Large intestine (tissue), 3 donors: ENCODE measurements at regions not wholly inside any gene's neighbourhood (a gene's known extent, or its start where the extent isn't known, plus 50 kb on each side); places are given as distances from the start of the nearest gene placed in this dataset.
A peak's percentile ranks its signal among the peaks of the same experiment; 100 is the strongest.

Experiments
- DNase-seq, 2 donors: peaks; one replicate each; pipeline versions ENCODE4 v3.0.0 to v3.0.0-alpha.2; 2013
- H3K27ac ChIP-seq: one replicate; pipeline ENCODE4 v1.5.1; 2013; ENCODE audit warnings: low read length
- H3K27me3 ChIP-seq: 2 replicates; pipeline ENCODE4 v1.6.1; 2013; ENCODE audit warnings: low read length; ENCODE audit not compliant: control insufficient read depth, insufficient read depth
- H3K36me3 ChIP-seq: 2 replicates; pipeline ENCODE4 v1.6.1; 2013; ENCODE audit warnings: low read length; ENCODE audit not compliant: control insufficient read depth, insufficient read depth
- H3K4me1 ChIP-seq: one replicate; pipeline ENCODE4 v1.6.1; 2013; ENCODE audit warnings: low read length; ENCODE audit not compliant: control insufficient read depth, insufficient read depth
- H3K4me3 ChIP-seq: one replicate; pipeline ENCODE4 v1.5.1; 2013; ENCODE audit warnings: low read length
- H3K9me3 ChIP-seq: one replicate; pipeline ENCODE4 v1.6.1; 2013; ENCODE audit warnings: mild to moderate bottlenecking, low read depth, low read length, moderate library complexity; ENCODE audit not compliant: control insufficient read depth
- WGBS: methylation state at CpG from one replicate; pipeline ENCODE4 v1.1.5; 2013; ENCODE audit warnings: low lambda C conversion rate; ENCODE audit not compliant: insufficient coverage; 5-methylcytosine and 5-hydroxymethylcytosine counted together

DNA sequence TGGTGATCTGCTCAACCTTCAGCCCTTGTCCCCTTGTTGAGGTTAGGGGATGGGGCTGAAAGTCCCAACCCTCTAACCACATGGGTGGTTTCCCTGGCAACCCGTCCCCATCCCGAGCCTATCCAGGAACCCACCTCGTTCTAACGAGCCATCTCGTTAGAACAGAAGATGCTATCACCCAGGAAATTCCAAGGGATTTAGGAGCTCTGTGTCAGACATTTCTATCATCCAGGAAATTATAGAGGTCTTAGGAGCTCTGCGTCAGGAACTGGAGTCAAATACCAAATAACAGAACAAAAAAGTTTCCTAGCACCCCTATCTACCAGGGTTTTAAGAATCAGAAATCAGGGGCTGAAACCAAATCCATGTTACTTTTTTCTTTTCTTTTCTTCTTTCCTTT, 90.3 kb upstream of the LCLAT1 start:
- no peaks in the 10 kb centered on the region for H3K27me3 ChIP-seq
- no peaks in the 10 kb centered on the region for H3K4me1 ChIP-seq
- no peak for DNase-seq
- H3K9me3 ChIP-seq: no peaks in the 10 kb centered on the region
- no peak overlapping the region for H3K27ac ChIP-seq
- WGBS: no CpG with 5 or more reads among the region's 6 CpGs
- no peaks in the 10 kb centered on the region for H3K36me3 ChIP-seq
- no peak overlapping the region for H3K4me3 ChIP-seq

DNA sequence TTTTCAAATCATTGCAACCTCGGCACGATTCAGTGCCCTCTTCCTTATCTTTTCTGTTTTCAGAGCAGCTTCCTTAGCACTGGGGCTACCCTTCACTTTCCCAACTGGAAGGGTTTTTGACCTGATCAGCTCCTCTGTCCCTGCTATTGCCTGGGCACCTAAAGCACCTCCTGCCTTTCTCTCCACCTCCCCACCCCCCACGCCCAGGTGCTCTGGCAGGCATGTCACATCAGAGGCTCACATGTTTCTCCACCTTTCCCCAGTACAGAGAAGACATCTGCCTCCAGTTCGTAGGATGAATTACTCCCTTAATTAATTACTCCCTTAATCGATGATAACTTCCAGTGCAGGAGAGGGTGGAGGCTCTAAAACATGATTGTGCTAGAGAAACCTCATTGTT, 88.7 kb upstream of the LCLAT1 start:
- no peak overlapping the region for H3K4me3 ChIP-seq
- no peak overlapping the region for H3K27ac ChIP-seq
- H3K4me1 ChIP-seq: no peaks in the 10 kb centered on the region
- H3K9me3 ChIP-seq: no peaks in the 10 kb centered on the region
- no peak for DNase-seq
- WGBS: 83% methylated on average over 1 of the region's 5 CpGs
- H3K27me3 ChIP-seq: no peaks in the 10 kb centered on the region
- H3K36me3 ChIP-seq: no peaks in the 10 kb centered on the region

DNA sequence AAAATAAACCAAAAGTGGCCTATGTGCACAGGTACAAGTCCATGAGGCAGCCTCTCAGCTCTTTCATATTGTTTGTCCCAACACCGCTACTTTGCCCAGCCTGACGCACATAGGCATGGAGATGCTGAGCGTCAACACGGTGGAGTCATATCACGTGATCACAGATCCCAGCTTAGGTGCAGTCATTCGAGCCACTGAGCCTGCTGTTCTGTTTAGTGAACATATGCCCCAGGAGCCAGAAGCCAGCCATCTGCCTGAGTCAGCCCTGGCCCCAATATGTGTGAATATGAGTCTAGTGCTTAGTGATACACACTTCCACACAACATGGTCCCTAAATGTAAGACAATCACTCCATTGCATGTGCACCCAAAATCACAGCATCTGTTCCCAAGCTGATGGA, 88.2 kb upstream of the LCLAT1 start:
- Histone ChIP-seq H3K27me3 (no peaks in the 10 kb centered on the region), H3K27ac (no peak overlapping the region), H3K4me3 (no peak overlapping the region), H3K9me3 (no peaks in the 10 kb centered on the region), H3K36me3 (no peaks in the 10 kb centered on the region), H3K4me1 (no peaks in the 10 kb centered on the region)
- DNase-seq: no peak
- WGBS: no CpG with 5 or more reads among the region's 6 CpGs

DNA sequence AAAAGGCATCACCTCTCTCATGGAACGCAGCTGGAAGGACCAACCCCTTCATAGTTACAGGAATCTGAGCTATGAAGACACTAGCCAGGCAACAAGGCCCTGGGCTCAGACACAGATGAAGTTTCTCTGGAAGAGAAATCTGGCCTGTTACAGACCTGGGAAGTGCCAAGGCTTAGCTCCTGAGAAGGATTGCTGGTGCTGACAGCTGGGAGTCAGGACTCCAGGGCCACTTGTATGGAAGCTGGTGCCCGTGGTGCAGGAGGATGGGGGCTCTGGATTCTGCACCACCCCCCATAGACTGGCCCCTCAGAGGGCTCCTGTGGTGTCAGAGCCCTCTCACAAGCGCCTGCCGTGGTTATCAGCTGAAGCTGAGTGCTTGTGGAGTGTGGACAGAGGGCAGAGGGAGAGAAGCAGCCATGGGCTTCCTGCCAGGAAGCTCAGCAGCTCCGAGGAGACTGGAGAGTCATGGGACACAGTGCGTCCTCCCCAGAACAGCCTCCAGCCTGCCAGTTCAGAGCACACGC, 87.3 kb upstream of the LCLAT1 start:
- peak in 1 of 2 donors; percentile 43 for DNase-seq
- Histone ChIP-seq H3K27me3 (no peaks in the 10 kb centered on the region), H3K4me3 (no peak overlapping the region), H3K36me3 (no peaks in the 10 kb centered on the region), H3K9me3 (no peaks in the 10 kb centered on the region), H3K27ac (no peak overlapping the region), H3K4me1 (no peaks in the 10 kb centered on the region)
- WGBS: no CpG with 5 or more reads among the region's 7 CpGs

DNA sequence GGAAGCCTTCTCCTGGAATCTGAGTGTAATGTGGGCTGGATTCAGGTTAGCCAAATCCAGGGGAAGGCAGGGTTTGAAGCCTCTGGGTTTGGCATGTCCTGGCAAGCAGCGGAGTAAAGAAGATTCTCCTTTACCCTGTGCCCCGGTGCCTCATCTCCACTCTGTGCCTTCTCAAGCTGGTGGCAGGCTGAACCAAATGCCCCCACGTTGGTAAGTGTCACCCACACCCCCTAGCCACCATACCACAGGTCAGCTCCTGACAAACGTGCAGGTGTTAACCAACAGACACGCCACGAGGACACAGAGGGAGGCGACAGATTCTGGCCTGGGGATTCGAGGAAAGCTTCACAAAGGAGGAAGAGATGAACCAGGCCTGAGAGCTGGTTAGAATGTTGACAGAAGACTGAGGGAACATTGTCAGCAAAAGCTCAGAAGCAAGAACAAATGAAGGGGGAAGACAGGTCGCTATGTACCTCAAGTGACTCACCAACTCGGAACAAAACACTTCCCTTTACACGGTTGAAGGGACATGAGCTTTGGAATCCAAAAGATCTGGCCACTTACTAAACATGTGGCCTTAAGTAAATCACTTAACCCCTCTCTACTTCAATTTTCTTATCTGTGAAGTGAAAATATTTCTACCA, 85.2 kb upstream of the LCLAT1 start:
- H3K27me3 ChIP-seq: no peaks in the 10 kb centered on the region
- no peak overlapping the region for H3K4me3 ChIP-seq
- no peak overlapping the region for H3K27ac ChIP-seq
- no peaks in the 10 kb centered on the region for H3K4me1 ChIP-seq
- DNase-seq: no peak
- no peaks in the 10 kb centered on the region for H3K9me3 ChIP-seq
- H3K36me3 ChIP-seq: no peaks in the 10 kb centered on the region
- WGBS: 82% methylated on average over 4 of the region's 11 CpGs

DNA sequence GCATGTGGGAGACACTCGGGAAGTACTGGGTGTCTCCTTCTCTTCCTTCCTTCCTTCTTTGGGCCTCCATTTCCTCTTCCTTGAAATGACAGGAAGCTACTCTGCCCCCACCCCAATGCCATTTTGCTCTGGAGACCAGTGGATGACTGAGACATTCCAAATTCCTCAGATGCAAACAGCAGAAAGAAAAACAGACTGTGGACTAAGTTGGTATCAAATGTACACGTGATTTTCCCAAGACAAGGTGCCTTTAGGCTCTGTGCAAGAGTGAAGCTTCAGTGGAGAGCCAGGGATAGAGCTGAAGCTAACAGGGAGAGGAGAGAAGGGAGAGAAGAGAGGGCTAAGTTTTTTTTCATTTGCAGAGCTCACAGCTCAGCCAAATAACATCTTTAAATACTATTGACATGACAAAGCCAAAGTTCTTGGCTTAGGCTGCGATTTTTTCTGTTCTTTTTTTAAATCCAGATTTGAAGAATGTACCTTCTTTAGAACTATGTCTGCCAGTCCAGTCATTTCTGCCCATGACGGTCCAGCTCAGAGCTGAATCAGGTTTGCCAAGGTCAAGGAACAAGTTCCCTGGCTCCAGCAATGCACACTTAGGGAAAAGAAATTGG, 84.5 kb upstream of the LCLAT1 start:
- Histone ChIP-seq H3K9me3 (no peaks in the 10 kb centered on the region), H3K27me3 (no peaks in the 10 kb centered on the region), H3K4me3 (no peak overlapping the region), H3K36me3 (no peaks in the 10 kb centered on the region), H3K4me1 (no peaks in the 10 kb centered on the region), H3K27ac (no peak overlapping the region)
- 30% methylated on average over 2 of the region's 4 CpGs for WGBS
- no peak for DNase-seq

DNA sequence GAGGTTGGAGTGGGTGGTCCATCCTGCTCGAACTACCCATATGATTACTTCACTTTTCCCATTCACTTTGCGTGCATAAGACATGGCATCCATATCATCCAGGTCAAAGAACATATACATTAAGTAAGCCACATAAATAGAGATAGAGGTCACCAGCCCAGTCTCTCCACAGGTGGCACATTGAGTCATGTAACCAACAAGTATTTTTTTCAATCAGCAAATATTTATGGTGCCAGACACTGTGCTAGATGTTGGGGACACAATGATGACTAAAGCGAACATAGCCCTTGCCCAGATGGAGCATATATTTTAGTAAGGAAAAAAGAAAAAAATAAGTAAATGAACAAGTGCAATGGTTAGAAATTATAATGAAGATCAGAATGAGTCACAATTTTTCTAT, 83.6 kb upstream of the LCLAT1 start:
- no peak for DNase-seq
- H3K27me3 ChIP-seq: no peaks in the 10 kb centered on the region
- H3K4me3 ChIP-seq: no peak overlapping the region
- H3K9me3 ChIP-seq: no peaks in the 10 kb centered on the region
- no peaks in the 10 kb centered on the region for H3K36me3 ChIP-seq
- 100% methylated on average over 1 of the region's 3 CpGs for WGBS
- H3K27ac ChIP-seq: no peak overlapping the region
- H3K4me1 ChIP-seq: no peaks in the 10 kb centered on the region

DNA sequence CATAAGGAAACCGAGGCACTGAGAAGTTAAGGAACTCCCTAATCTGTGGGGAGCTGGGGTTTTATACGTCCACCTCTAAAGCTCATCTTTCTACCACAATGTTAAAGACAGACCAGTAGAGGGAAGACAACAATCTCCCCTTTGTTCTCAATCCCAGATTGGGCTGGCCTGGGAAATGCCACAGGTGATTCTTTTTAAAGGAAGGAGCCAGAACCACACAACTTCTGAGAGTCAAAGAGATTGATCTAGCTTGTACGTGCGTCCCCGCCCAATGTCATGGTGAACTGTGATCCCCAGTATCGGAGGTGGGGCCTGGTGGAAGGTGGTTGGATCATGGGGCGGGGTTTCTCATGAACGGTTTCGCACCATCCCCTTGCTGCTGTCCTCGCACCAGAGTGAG, 81.8 kb upstream of the LCLAT1 start:
- no CpG with 5 or more reads among the region's 10 CpGs for WGBS
- no peak for DNase-seq
- Histone ChIP-seq H3K9me3 (no peaks in the 10 kb centered on the region), H3K4me1 (no peaks in the 10 kb centered on the region), H3K36me3 (no peaks in the 10 kb centered on the region), H3K27ac (no peak overlapping the region), H3K27me3 (no peaks in the 10 kb centered on the region), H3K4me3 (no peak overlapping the region)

DNA sequence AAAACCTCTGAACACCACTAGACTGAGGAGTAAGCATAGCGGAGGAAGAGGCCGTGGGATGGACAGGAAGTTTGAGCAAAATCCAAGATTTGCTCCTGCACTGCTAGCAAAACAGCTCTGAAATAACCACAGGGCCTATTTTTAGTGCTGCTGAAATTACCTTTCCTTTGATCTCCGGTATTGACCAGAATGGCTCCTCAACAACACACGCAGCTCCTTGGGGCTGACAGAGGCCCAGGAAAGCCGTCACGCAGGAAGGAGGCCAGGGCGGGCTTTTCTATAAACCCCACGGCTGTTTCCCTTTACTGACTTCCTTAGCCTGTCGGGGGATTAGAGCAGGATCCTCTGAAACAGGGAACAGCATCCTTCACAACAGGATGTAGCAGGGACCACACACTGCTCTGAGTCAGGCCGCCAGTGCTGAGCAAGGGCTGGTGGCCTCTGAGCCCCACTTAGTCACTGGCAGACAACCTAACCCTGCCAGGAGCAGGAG, 80.8 kb upstream of the LCLAT1 start:
- H3K36me3 ChIP-seq: no peaks in the 10 kb centered on the region
- no peaks in the 10 kb centered on the region for H3K4me1 ChIP-seq
- H3K27ac ChIP-seq: no peak overlapping the region
- DNase-seq: no peak
- H3K9me3 ChIP-seq: no peaks in the 10 kb centered on the region
- no peak overlapping the region for H3K4me3 ChIP-seq
- no CpG with 5 or more reads among the region's 10 CpGs for WGBS
- H3K27me3 ChIP-seq: no peaks in the 10 kb centered on the region

DNA sequence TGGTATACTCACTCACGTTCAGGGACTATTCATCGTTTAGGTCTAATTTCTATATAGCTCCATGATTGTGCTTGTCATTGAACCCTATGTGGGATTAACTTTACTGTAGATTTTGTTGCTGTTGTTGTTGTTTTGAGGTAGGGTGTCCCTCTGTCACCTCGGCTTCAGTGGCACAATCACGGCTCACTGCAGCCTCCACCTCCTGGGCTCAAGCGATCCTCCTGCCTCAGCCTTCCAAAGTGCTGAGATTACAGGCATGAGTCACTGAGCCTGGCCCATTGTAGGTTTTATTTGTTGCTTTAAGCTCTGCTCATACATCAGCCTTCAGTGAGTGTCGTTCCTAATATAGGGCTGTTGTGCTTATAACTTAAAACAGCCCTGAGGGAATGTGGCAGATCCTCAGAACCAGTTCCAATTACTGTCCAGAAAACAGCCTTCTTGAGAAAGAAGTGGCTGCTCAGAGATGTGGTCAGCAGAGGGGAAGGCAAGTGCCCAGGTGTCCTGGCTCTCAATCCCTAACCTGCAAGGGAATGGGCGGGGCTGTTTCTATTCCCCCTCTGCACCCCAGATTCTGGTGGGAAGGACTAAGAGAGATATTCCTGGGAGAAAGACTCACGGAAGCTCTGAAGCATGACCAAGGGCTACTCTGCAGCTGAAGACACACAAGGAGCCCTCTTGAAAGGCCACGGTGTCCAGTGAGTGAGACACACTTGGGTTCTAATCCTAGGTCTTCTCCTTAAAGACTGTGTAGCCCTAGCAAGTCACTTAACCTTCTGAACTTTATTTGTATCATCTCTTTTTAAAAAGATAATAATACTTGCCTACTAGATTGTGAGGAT, 79.6 kb upstream of the LCLAT1 start:
- no CpG with 5 or more reads among the region's 9 CpGs for WGBS
- H3K4me3 ChIP-seq: no peak overlapping the region
- H3K4me1 ChIP-seq: no peaks in the 10 kb centered on the region
- no peak for DNase-seq
- no peaks in the 10 kb centered on the region for H3K27me3 ChIP-seq
- H3K9me3 ChIP-seq: no peaks in the 10 kb centered on the region
- no peak overlapping the region for H3K27ac ChIP-seq
- no peaks in the 10 kb centered on the region for H3K36me3 ChIP-seq
